Ishikawa (cell line): ENCODE measurements at regions not wholly inside any gene's neighbourhood (a gene's known extent, or its start where the extent isn't known, plus 50 kb on each side); places are given as distances from the start of the nearest gene placed in this dataset.

Source experiments
- CEBPB ChIP-seq: IDR thresholded peaks from 2 replicates; pipeline ENCODE4 v1.6.1; 2012
- EGR1 ChIP-seq: IDR thresholded peaks from 2 replicates; pipeline ENCODE4 v1.6.1; 2012
- EP300 ChIP-seq: IDR thresholded peaks from 2 replicates; pipeline ENCODE4 v1.6.1; 2012; ENCODE audit warnings: borderline replicate concordance
- FOXM1 ChIP-seq: IDR thresholded peaks from 2 replicates; pipeline ENCODE4 v1.6.1; 2012; ENCODE audit warnings: low read depth, borderline replicate concordance
- MAX ChIP-seq: IDR thresholded peaks from 2 replicates; pipeline ENCODE4 v1.6.1; 2012
- RAD21 ChIP-seq: IDR thresholded peaks from 2 replicates; pipeline ENCODE4 v1.6.1; 2012; ENCODE audit warnings: low read depth
- REST ChIP-seq: IDR thresholded peaks from 2 replicates; pipeline ENCODE4 v1.6.1; 2012; ENCODE audit warnings: low read depth, mild to moderate bottlenecking
- TAF1 ChIP-seq: IDR thresholded peaks from 2 replicates; pipeline ENCODE4 v1.6.1; 2012; ENCODE audit warnings: low read depth, mild to moderate bottlenecking
- TCF12 ChIP-seq: IDR thresholded peaks from 2 replicates; pipeline ENCODE4 v1.6.1; 2012; ENCODE audit warnings: low read depth
- TEAD4 ChIP-seq: IDR thresholded peaks from 2 replicates; pipeline ENCODE4 v1.6.1; 2012
- YY1 ChIP-seq: IDR thresholded peaks from 2 replicates; pipeline ENCODE4 v1.6.1; 2012; ENCODE audit warnings: low read depth
- ZBTB7A ChIP-seq: IDR thresholded peaks from 2 replicates; pipeline ENCODE4 v1.6.1; 2012; ENCODE audit warnings: low read depth

- TF ChIP-seq MAX (no peak), YY1 (no peak), TCF12 (no peak), EGR1 (no peak), CEBPB (no peak), EP300 (no peak), TAF1 (no peak), ZBTB7A (no peak), FOXM1 (no peak), RAD21 (no peak), TEAD4 (no peak), REST (no peak)
Observed at GRCh38 chr5:25707093-25707492, 1062.3 kb upstream of the CDH10 start.
